ENCODE measurements at regions not wholly inside any gene's neighbourhood (a gene's known extent, or its start where the extent isn't known, plus 50 kb on each side); places are given as distances from the start of the nearest gene placed in this dataset.

- DNase-seq, result peak in 1 of 2 donors; percentile 58
- intact Hi-C loops (cut with DNase I), result loop anchor here in 8 of 10 donors (2.0 to 10.0 kb wide), 14 partner anchors 46 to 1749 kb away; no protein-coding TSS in a partner anchor
- peak in 7 of 8 donors; percentile 64 to 76 (median 69) for ATAC-seq
- Histone ChIP-seq H3K27ac (no peak overlapping the region), H3K4me3 (no peak overlapping the region), H3K4me1 (peaks cover 0 to 7% (median 0%) of the 10 kb centered on the region in 9 donors), H3K9me3 (no peaks in the 10 kb centered on the region), H3K36me3 (no peaks in the 10 kb centered on the region), H3K27me3 (peaks cover 0 to 22% (median 8%) of the 10 kb centered on the region in 7 donors)
- 6 to 7% methylated on average over 9 of the region's 9 CpGs for WGBS, 2 donors
- peak; percentile 66 to 88 (median 87) for TF ChIP-seq CTCF (IDR thresholded peaks at IDR 0.05)
Observed at GRCh38 chr4:138870737-138871554, 144.6 kb upstream of the NOCT start.

DNA sequence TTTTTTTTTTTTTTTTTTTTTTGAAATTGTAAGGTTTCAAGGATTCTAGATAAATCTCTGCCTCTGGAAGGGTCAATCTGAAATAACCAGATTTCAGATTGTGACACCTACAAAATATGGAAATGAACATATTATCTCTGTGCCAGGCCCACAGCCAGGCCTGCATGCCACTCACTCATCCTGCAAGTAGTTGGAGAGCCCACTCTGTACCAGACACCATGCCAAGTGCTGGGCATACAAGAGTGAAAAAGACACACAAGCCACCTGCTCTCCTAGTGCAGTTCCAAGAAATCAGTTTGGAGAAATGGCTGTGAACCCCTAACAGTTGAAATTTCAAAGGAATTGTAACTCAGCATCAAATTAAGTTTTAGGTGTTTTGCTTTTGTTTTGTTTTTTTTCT lies 145.9 kb upstream of the NOCT start:
- Histone ChIP-seq H3K36me3 (no peaks in the 10 kb centered on the region), H3K4me1 (peaks cover 0 to 7% (median 0%) of the 10 kb centered on the region in 9 donors), H3K27me3 (peaks cover 0 to 25% (median 8%) of the 10 kb centered on the region in 7 donors), H3K9me3 (no peaks in the 10 kb centered on the region), H3K4me3 (no peak overlapping the region), H3K27ac (no peak overlapping the region)
- no peak for TF ChIP-seq CTCF (IDR thresholded peaks at IDR 0.05)
- peak in 7 of 8 donors; percentile 55 to 84 (median 72) for ATAC-seq
- intact Hi-C loops (cut with DNase I), result loop anchor here in 8 of 10 donors (2.0 to 10.0 kb wide), 14 partner anchors 48 to 1747 kb away; no protein-coding TSS in a partner anchor
- peak in 1 of 2 donors; percentile 10 for DNase-seq

DNA sequence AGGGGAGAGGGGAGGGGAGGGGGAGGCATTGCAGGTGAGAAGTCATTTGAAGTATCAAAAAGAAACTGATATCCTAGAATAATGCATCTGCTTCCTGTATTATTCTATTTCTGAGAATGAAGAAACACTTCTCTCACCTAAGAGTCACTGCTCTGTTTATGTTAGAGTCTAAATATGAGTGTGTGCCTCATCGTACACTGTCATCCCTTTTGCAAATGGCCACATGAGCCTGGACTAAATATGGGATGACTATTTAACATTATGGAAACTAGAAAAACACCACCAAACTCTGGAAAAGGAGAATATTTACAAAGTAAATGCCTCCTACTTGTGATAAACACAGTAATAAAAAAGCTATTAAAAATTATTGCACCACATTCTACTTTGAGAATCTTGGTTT lies 146.4 kb upstream of the NOCT start:
- Histone ChIP-seq H3K27ac (no peak overlapping the region), H3K4me3 (no peak overlapping the region), H3K36me3 (no peaks in the 10 kb centered on the region), H3K4me1 (peaks cover 0 to 7% (median 0%) of the 10 kb centered on the region in 9 donors), H3K27me3 (peaks cover 0 to 25% (median 8%) of the 10 kb centered on the region in 7 donors), H3K9me3 (no peaks in the 10 kb centered on the region)
- intact Hi-C loops (cut with DNase I), result loop anchor here in 3 of 10 donors (5.0 to 10.0 kb wide), 4 partner anchors 184 to 834 kb away; no protein-coding TSS in a partner anchor
- no peak for TF ChIP-seq CTCF (IDR thresholded peaks at IDR 0.05)
- no peak for DNase-seq
- ATAC-seq, result no peak
- WGBS, 2 donors, result 50 to 60% methylated on average over 1 of the region's 1 CpG

GRCh38 chr4:138868562-138868961 lies 147.0 kb upstream of the NOCT start:
- TF ChIP-seq CTCF (IDR thresholded peaks at IDR 0.05), result no peak
- Histone ChIP-seq H3K4me1 (peaks cover 0 to 7% (median 0%) of the 10 kb centered on the region in 9 donors), H3K27me3 (peaks cover 0 to 25% (median 8%) of the 10 kb centered on the region in 7 donors), H3K36me3 (no peaks in the 10 kb centered on the region), H3K27ac (no peak overlapping the region), H3K4me3 (no peak overlapping the region), H3K9me3 (no peaks in the 10 kb centered on the region)
- WGBS, 2 donors, result 49 to 56% methylated on average over 3 of the region's 3 CpGs
- intact Hi-C loops (cut with DNase I), result loop anchor here in 3 of 10 donors (5.0 to 10.0 kb wide), 4 partner anchors 184 to 834 kb away; no protein-coding TSS in a partner anchor
- DNase-seq, result no peak
- no peak for ATAC-seq

All from heart right ventricle (tissue), 16 donors.